ENCODE measurements at regions not wholly inside any gene's neighbourhood (a gene's known extent, or its start where the extent isn't known, plus 50 kb on each side); places are given as distances from the start of the nearest gene placed in this dataset.

DNA sequence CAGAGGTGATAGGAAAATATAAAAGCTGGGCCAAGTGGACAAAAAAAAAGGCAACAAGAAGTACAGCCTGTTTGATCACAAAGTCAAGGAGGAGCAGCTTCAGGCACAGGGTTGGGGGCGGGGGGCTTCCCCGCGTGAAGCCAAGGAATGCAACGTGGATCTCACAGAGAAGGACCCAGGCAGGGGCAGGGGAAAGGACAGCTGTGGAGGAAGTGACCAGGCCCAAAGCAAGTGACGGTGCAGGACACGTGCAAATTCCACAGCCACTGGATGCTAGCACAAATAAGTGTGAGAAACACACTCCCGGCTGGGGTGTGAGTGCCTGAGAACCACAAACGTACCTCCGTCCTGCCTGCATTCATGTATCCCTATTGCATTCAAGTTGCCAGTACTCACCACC, 77.7 kb upstream of the DSCAM start:
- Histone ChIP-seq H3K9me3 (peaks cover 0 to 26% (median 5%) of the 10 kb centered on the region in 12 donors), H3K4me1 (no peaks in the 10 kb centered on the region), H3K27ac (no peak overlapping the region), H3K36me3 (no peaks in the 10 kb centered on the region), H3K4me3 (no peak overlapping the region), H3K27me3 (no peaks in the 10 kb centered on the region)
- WGBS, 4 donors: 40 to 56% (median 49%) methylated on average over 9 of the region's 9 CpGs
- ATAC-seq: no peak
- no peak for TF ChIP-seq POLR2A (IDR thresholded peaks at IDR 0.05)
- TF ChIP-seq, protein P1, sequence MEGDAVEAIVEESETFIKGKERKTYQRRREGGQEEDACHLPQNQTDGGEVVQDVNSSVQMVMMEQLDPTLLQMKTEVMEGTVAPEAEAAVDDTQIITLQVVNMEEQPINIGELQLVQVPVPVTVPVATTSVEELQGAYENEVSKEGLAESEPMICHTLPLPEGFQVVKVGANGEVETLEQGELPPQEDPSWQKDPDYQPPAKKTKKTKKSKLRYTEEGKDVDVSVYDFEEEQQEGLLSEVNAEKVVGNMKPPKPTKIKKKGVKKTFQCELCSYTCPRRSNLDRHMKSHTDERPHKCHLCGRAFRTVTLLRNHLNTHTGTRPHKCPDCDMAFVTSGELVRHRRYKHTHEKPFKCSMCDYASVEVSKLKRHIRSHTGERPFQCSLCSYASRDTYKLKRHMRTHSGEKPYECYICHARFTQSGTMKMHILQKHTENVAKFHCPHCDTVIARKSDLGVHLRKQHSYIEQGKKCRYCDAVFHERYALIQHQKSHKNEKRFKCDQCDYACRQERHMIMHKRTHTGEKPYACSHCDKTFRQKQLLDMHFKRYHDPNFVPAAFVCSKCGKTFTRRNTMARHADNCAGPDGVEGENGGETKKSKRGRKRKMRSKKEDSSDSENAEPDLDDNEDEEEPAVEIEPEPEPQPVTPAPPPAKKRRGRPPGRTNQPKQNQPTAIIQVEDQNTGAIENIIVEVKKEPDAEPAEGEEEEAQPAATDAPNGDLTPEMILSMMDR (IDR thresholded peaks at IDR 0.05): no peak
- DNase-seq: no peak
- intact Hi-C loops (cut with DNase I): no loop called here

DNA sequence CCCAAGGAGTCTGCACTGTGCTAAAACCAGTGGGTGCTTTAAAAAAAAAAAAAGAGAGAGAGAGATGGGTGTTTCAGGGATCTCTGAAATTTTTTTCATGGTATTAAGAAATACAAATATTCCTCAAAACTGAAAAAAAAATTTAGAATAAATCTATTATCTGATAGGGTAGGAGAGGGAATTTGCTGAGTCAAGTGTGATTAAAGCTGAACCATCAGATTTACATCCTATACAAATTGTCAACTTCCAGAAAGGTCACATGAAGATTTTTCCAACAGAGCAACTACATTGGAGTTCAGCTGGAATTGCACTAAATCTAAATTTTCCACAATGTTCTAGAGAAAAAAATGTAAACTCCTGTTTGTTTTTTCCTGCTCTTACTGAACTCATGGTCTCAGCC, 79.3 kb upstream of the DSCAM start:
- no peaks in the 10 kb centered on the region for H3K36me3 ChIP-seq
- no peak overlapping the region for H3K4me3 ChIP-seq
- intact Hi-C loops (cut with DNase I): no loop called here
- ATAC-seq: no peak
- TF ChIP-seq POLR2A (IDR thresholded peaks at IDR 0.05): no peak
- TF ChIP-seq, protein P1 (IDR thresholded peaks at IDR 0.05): no peak
- DNase-seq: no peak
- H3K9me3 ChIP-seq: peaks cover 0 to 28% (median 5%) of the 10 kb centered on the region in 12 donors
- H3K4me1 ChIP-seq: no peaks in the 10 kb centered on the region
- no peak overlapping the region for H3K27ac ChIP-seq
- no peaks in the 10 kb centered on the region for H3K27me3 ChIP-seq

DNA sequence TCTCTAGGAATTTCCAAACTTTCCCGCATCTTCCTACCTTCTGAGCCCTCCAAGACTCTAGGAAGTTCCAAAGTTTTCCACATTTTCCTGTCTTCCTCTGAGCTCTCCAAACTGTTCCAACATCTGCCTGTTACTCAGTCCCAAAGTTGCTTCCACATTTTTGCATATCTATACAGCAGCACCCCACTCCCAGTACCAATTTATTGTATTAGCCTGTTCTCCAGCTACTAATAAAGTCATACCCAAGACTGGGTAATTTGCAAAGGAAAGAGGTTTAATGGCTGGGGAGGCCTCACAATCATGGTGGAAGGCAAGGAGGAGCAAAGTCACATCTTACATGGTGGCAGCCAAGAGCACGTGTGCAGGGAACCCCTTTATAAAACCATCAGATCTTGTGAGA, 82.9 kb upstream of the DSCAM start:
- DNase-seq: no peak
- Histone ChIP-seq H3K27ac (no peak overlapping the region), H3K4me3 (no peak overlapping the region), H3K36me3 (no peaks in the 10 kb centered on the region), H3K27me3 (no peaks in the 10 kb centered on the region), H3K4me1 (no peaks in the 10 kb centered on the region), H3K9me3 (peaks cover 0 to 28% (median 5%) of the 10 kb centered on the region in 12 donors)
- ATAC-seq: no peak
- WGBS, 4 donors: 93 to 97% (median 95%) methylated on average over 2 of the region's 2 CpGs
- no peak for TF ChIP-seq POLR2A (IDR thresholded peaks at IDR 0.05)
- TF ChIP-seq, protein P1 (IDR thresholded peaks at IDR 0.05): no peak
- intact Hi-C loops (cut with DNase I): no loop called here

DNA sequence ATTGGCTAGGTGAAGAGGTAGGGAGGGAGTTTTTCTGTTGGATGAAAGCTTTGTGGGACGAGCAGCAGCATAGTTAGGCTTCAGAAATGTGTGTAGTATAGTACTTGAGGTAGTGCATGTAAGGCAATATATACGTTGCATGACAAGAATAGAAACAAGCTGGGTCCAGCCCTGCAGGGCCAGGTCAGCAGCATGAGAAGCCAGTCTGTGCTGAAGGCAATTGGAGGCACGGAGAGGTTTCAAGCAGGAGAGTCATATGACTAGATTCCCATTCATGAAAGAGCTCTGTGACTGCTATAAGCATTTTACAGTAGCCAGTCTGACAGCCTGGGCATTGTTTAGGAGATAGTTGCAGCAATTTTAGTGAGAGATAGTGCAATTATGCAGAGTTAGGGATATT, 84.2 kb upstream of the DSCAM start:
- peaks cover 0 to 28% (median 5%) of the 10 kb centered on the region in 12 donors for H3K9me3 ChIP-seq
- ATAC-seq: no peak
- intact Hi-C loops (cut with DNase I): no loop called here
- 43 to 55% (median 51%) methylated on average over 3 of the region's 3 CpGs for WGBS, 4 donors
- TF ChIP-seq POLR2A (IDR thresholded peaks at IDR 0.05): no peak
- TF ChIP-seq, protein P1 (IDR thresholded peaks at IDR 0.05): no peak
- H3K4me1 ChIP-seq: peaks cover 0 to 6% (median 0%) of the 10 kb centered on the region in 12 donors
- H3K27ac ChIP-seq: no peak overlapping the region
- DNase-seq: no peak
- no peaks in the 10 kb centered on the region for H3K36me3 ChIP-seq
- H3K4me3 ChIP-seq: no peak overlapping the region
- no peaks in the 10 kb centered on the region for H3K27me3 ChIP-seq
